ENCODE measurements at regions not wholly inside any gene's neighbourhood (a gene's known extent, or its start where the extent isn't known, plus 50 kb on each side); places are given as distances from the start of the nearest gene placed in this dataset.

DNA sequence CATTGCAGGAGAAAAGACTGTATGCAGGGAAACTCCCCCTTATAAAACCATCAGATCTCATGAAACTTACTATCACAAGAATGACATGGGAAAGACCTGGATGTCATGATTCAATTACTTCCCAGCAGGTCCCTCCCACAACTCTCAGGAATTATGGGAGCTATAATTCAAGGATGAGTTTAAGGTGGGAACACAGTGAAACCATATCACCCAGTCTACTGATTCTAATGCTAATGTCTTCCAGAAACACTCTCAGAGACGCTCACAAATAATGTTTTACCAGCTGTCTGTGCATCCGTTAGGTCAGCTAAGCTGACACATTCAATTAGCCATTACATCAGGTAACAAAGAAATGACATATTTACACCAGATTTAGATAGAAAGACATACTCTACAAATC, 637.9 kb downstream of the NLGN4Y start:
- H3K27ac Mint-ChIP-seq: no peak overlapping the region
- H3K4me1 Mint-ChIP-seq: no peaks in the 10 kb centered on the region
- no peaks in the 10 kb centered on the region for H3K36me3 Mint-ChIP-seq
- no peaks in the 10 kb centered on the region for H3K27me3 Mint-ChIP-seq
- H3K9me3 Mint-ChIP-seq: no peaks in the 10 kb centered on the region
- no peak overlapping the region for H3K4me3 Mint-ChIP-seq

GRCh38 chrY:15179890-15180289, 655.6 kb downstream of the NLGN4Y start:
- no peaks in the 10 kb centered on the region for H3K36me3 Mint-ChIP-seq

GRCh38 chrY:15229056-15229455, 704.7 kb downstream of the NLGN4Y start:
- Mint-ChIP-seq H3K4me3 (no peak overlapping the region), H3K9me3 (peaks cover 6% of the 10 kb centered on the region), H3K4me1 (no peaks in the 10 kb centered on the region), H3K27ac (no peak overlapping the region), H3K36me3 (no peaks in the 10 kb centered on the region), H3K27me3 (peaks cover 2% of the 10 kb centered on the region)

More at GRCh38 chrY:15179890-15180289, 655.6 kb downstream of the NLGN4Y start:
- no peaks in the 10 kb centered on the region for H3K27me3 Mint-ChIP-seq
- no peaks in the 10 kb centered on the region for H3K4me1 Mint-ChIP-seq
- H3K4me3 Mint-ChIP-seq: no peak overlapping the region
- H3K9me3 Mint-ChIP-seq: no peaks in the 10 kb centered on the region
- no peak overlapping the region for H3K27ac Mint-ChIP-seq

DNA sequence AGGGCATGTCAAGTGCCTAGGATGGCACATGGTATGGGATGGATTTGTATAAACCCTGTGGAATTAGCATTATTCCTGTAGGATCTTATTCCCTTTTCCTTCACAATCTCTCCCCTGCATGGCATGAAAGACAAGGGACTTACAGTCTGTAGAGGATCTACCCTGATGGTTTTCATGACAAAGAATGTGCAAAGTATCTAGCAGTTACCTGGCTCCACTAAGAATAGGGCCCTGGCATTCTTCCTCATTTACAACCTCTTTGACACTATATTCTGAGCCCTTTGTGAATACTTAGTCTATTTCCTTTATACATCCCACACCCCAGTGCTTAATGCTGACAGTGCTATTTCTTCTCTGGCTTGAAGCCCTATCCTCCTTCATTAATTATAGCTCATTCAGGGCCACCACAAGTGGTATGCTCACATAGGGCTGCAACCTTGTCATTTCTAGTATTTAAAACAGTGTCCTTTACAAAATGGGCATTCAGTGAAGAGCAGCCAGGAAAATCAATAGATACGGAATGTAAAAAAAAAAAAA, 715.3 kb downstream of the NLGN4Y start:
- Mint-ChIP-seq H3K36me3 (no peaks in the 10 kb centered on the region), H3K9me3 (no peaks in the 10 kb centered on the region), H3K4me3 (no peak overlapping the region), H3K27me3 (no peaks in the 10 kb centered on the region), H3K27ac (no peak overlapping the region), H3K4me1 (no peaks in the 10 kb centered on the region)

- no peaks in the 10 kb centered on the region for H3K36me3 Mint-ChIP-seq
- H3K9me3 Mint-ChIP-seq: no peaks in the 10 kb centered on the region
- no peaks in the 10 kb centered on the region for H3K27me3 Mint-ChIP-seq
- no peak overlapping the region for H3K27ac Mint-ChIP-seq
- H3K4me3 Mint-ChIP-seq: no peak overlapping the region
- H3K4me1 Mint-ChIP-seq: no peaks in the 10 kb centered on the region
Observed at GRCh38 chrY:15259286-15259685, 735.0 kb downstream of the NLGN4Y start.

DNA sequence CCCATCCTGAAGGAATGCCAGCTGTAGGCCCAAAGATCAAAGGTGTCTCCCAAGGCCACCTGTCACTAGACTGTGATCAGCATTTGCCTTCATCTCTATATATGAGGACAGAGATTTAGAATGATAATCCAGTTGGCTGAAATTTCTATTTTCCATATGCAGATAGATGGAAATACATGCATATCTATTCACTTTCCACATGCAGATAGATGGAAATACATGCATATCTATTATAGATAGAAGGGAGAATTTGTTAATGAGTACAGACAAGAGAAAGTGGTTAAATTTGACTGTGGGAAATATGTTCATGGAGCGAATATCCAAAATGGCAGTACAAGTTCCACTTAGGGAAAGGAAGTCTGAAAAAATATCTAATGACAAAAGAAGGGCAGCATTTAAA, 762.2 kb downstream of the NLGN4Y start:
- H3K4me1 Mint-ChIP-seq: no peaks in the 10 kb centered on the region
- H3K27me3 Mint-ChIP-seq: no peaks in the 10 kb centered on the region
- no peaks in the 10 kb centered on the region for H3K9me3 Mint-ChIP-seq
- H3K27ac Mint-ChIP-seq: no peak overlapping the region
- H3K36me3 Mint-ChIP-seq: no peaks in the 10 kb centered on the region
- no peak overlapping the region for H3K4me3 Mint-ChIP-seq

DNA sequence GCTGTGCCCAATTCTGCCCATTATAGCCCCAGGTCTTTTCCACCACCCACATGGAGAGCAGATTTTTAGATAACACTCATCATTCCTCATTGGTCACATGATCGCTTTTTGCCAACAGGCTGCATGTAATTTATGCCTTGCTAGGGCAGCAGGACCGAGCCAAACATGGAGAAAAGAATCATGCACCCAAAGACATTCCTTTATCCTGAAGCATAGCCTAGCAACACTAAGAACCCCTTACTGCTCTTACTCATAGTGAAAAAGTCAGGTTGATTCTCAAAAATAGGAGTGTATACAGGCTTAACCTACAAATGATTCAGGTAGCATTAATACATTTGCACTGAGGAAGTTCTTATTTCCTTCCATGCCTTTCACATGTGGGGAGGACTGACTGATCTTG, 765.5 kb downstream of the NLGN4Y start:
- H3K36me3 Mint-ChIP-seq: no peaks in the 10 kb centered on the region
- no peak overlapping the region for H3K4me3 Mint-ChIP-seq
- H3K27me3 Mint-ChIP-seq: no peaks in the 10 kb centered on the region
- H3K4me1 Mint-ChIP-seq: no peaks in the 10 kb centered on the region
- no peak overlapping the region for H3K27ac Mint-ChIP-seq
- H3K9me3 Mint-ChIP-seq: no peaks in the 10 kb centered on the region

GRCh38 chrY:15292881-15293280, 768.6 kb downstream of the NLGN4Y start:
- H3K27me3 Mint-ChIP-seq: no peaks in the 10 kb centered on the region
- no peaks in the 10 kb centered on the region for H3K4me1 Mint-ChIP-seq
- no peak overlapping the region for H3K4me3 Mint-ChIP-seq
- H3K36me3 Mint-ChIP-seq: no peaks in the 10 kb centered on the region
- H3K9me3 Mint-ChIP-seq: no peaks in the 10 kb centered on the region
- no peak overlapping the region for H3K27ac Mint-ChIP-seq

- Mint-ChIP-seq H3K36me3 (no peaks in the 10 kb centered on the region), H3K4me3 (no peak overlapping the region), H3K4me1 (no peaks in the 10 kb centered on the region), H3K27ac (no peak overlapping the region), H3K27me3 (no peaks in the 10 kb centered on the region), H3K9me3 (no peaks in the 10 kb centered on the region)
Observed at GRCh38 chrY:15301879-15302278, 777.5 kb downstream of the NLGN4Y start.

DNA sequence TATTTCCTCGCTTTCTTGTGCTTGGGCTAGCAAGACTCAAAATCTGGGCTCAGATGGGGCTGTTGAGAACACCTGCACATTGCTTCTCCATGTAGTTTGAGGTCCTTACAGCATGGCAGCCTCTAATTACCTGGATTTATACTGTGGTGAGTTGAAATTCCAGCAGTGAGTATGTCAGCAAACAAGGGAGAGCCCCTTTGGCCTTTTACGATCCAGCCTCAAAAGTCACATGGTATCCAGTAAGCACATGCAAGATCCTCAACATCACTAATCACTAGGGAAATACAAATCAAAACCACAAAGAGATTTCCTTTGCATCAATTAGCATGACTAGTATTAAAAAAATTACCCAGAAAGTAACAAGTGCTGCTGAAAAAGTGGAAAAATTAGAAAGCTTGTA, 787.8 kb downstream of the NLGN4Y start:
- H3K4me3 Mint-ChIP-seq: no peak overlapping the region
- no peaks in the 10 kb centered on the region for H3K9me3 Mint-ChIP-seq
- H3K36me3 Mint-ChIP-seq: no peaks in the 10 kb centered on the region

DNA sequence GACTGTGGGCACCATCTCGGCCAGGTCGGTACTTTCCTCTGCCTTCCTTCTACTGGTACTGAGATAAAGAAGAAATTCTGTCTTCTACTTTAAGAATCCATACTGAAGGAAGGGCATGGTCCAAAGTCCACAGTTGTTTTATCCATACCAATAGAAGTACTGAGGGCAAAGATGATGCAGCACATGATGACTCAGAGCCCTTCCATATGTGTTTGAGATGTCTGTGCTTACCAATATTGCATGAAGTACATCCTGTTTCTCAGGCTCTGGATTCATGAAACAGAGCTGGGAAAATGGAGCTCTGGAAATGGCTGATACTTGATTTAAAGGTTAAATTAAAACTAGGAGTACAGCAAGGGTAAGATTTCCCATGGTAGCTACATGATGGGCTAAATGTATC, 799.9 kb downstream of the NLGN4Y start:
- Mint-ChIP-seq H3K9me3 (no peaks in the 10 kb centered on the region), H3K36me3 (no peaks in the 10 kb centered on the region), H3K4me1 (peaks cover 12% of the 10 kb centered on the region), H3K27ac (no peak overlapping the region), H3K4me3 (no peak overlapping the region), H3K27me3 (peaks cover 6% of the 10 kb centered on the region)

More for the DNA sequence above, 787.8 kb downstream of the NLGN4Y start:
- H3K27me3 Mint-ChIP-seq: no peaks in the 10 kb centered on the region
- no peak overlapping the region for H3K27ac Mint-ChIP-seq
- no peaks in the 10 kb centered on the region for H3K4me1 Mint-ChIP-seq

- H3K9me3 Mint-ChIP-seq: no peaks in the 10 kb centered on the region
- H3K36me3 Mint-ChIP-seq: no peaks in the 10 kb centered on the region
- peaks cover 12% of the 10 kb centered on the region for H3K4me1 Mint-ChIP-seq
- H3K4me3 Mint-ChIP-seq: no peak overlapping the region
- peaks cover 5% of the 10 kb centered on the region for H3K27me3 Mint-ChIP-seq
- H3K27ac Mint-ChIP-seq: no peak overlapping the region
Observed at GRCh38 chrY:15325201-15325600, 800.9 kb downstream of the NLGN4Y start.

GRCh38 chrY:15326673-15327072, 802.3 kb downstream of the NLGN4Y start:
- Mint-ChIP-seq H3K27ac (no peak overlapping the region), H3K4me1 (peaks cover 12% of the 10 kb centered on the region), H3K4me3 (no peak overlapping the region), H3K36me3 (no peaks in the 10 kb centered on the region), H3K27me3 (peaks cover 3% of the 10 kb centered on the region), H3K9me3 (no peaks in the 10 kb centered on the region)

DNA sequence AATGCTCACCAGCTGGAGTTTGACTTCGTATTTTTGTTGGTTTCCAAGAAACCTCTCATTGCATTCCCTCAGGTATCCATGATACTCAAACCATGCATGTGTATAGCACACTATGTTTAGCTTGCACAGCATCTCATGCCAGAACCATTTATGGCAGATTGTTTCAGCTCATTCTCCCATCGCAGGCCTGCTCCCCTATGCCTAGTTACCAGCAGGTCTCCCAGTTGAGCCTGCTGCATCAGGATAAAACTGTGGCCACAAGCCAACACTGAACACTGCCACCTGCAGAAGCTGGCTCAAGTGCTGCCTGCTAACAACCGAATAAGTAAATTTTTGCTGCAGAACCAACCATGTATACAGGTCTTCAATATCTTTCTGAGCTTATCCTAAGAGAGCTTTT, 804.5 kb downstream of the NLGN4Y start:
- no peak overlapping the region for H3K27ac Mint-ChIP-seq
- peaks cover 12% of the 10 kb centered on the region for H3K4me1 Mint-ChIP-seq
- no peaks in the 10 kb centered on the region for H3K27me3 Mint-ChIP-seq
- H3K36me3 Mint-ChIP-seq: no peaks in the 10 kb centered on the region
- no peak overlapping the region for H3K4me3 Mint-ChIP-seq
- no peaks in the 10 kb centered on the region for H3K9me3 Mint-ChIP-seq

DNA sequence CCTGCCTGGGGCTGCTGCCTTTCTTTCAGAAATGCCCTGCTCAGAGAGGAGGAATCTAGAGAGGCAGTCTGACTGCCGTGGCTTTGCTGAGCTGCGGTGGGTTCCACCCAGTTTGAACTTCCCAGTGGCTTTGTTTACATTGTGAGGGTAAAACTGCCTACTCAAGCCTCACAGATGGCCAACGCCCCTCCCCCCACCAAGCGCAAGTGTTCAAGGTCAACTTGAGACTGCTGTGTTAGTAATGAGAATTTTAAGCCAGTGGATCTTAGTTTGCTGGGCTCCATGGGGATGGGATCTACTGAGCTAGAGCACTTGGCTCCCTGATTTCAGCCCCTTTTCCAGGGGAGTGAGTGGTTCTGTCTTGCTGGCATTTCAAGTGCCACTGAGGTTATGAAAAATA, 819.2 kb downstream of the NLGN4Y start:
- Mint-ChIP-seq H3K9me3 (peaks cover 8% of the 10 kb centered on the region), H3K4me1 (no peaks in the 10 kb centered on the region), H3K27me3 (no peaks in the 10 kb centered on the region), H3K27ac (no peak overlapping the region), H3K4me3 (no peak overlapping the region), H3K36me3 (no peaks in the 10 kb centered on the region)

GRCh38 chrY:15345471-15346155, 821.3 kb downstream of the NLGN4Y start:
- Mint-ChIP-seq H3K27ac (no peak overlapping the region), H3K4me3 (no peak overlapping the region), H3K27me3 (no peaks in the 10 kb centered on the region), H3K4me1 (no peaks in the 10 kb centered on the region), H3K9me3 (peaks cover under 1% of the 10 kb centered on the region), H3K36me3 (no peaks in the 10 kb centered on the region)

GRCh38 chrY:15349351-15349750, 825.0 kb downstream of the NLGN4Y start:
- Mint-ChIP-seq H3K36me3 (no peaks in the 10 kb centered on the region), H3K4me1 (no peaks in the 10 kb centered on the region), H3K27me3 (no peaks in the 10 kb centered on the region), H3K27ac (no peak overlapping the region), H3K4me3 (no peak overlapping the region), H3K9me3 (no peaks in the 10 kb centered on the region)
